GM13977 (cell line): ENCODE measurements at regions not wholly inside any gene's neighbourhood (a gene's known extent, or its start where the extent isn't known, plus 50 kb on each side); places are given as distances from the start of the nearest gene placed in this dataset.
"Not testable (repeated sequence)": the region's sequence is repeated elsewhere in the genome, so short reads cannot be mapped to it uniquely, and the experiment has no call there.

Experiments
- DNase-seq: peaks from one replicate; pipeline ENCODE4 v3.0.0; 2012; ENCODE audit warnings: low spot score
- CTCF ChIP-seq: IDR thresholded peaks from 2 replicates; pipeline ENCODE4 v1.5.1; 2012; ENCODE audit warnings: mild to moderate bottlenecking, control low read depth; ENCODE audit not compliant: insufficient read depth; ENCODE audit errors: extremely low read depth, missing control alignments
- in situ Hi-C: fragments of 300-500 bp; cut with MboI; formaldehyde crosslinking; loops from one replicate; pipeline ENCODE4 v1.12.0; 2022; ENCODE audit warnings: low sequenced_read_pairs, low pct_unique_long_range_greater_than_20kb, mixed read lengths, inconsistent platforms; ENCODE audit not compliant: unreplicated experiment

DNA sequence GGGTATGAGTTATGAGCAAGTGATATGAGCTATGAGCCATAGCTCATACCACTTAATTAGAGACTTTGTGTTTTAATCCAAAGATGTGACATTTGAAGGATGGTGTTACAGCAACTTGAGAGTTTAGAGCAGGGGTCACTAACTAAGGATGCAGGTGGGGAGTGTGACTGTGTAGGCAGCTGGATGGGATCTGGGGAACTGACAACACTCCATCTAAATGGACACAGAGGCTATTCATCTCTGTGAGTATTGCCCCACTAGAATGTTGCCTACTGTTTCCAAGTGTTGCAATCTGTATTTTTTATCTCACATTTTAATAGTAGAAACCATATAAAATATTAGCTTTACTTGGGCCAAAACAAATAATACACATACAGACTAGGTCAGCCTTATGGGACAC is 488.1 kb upstream of the DAB2 start:
- TF ChIP-seq CTCF, result no peak
- no peak for DNase-seq
- in situ Hi-C loops, result no loop called here

DNA sequence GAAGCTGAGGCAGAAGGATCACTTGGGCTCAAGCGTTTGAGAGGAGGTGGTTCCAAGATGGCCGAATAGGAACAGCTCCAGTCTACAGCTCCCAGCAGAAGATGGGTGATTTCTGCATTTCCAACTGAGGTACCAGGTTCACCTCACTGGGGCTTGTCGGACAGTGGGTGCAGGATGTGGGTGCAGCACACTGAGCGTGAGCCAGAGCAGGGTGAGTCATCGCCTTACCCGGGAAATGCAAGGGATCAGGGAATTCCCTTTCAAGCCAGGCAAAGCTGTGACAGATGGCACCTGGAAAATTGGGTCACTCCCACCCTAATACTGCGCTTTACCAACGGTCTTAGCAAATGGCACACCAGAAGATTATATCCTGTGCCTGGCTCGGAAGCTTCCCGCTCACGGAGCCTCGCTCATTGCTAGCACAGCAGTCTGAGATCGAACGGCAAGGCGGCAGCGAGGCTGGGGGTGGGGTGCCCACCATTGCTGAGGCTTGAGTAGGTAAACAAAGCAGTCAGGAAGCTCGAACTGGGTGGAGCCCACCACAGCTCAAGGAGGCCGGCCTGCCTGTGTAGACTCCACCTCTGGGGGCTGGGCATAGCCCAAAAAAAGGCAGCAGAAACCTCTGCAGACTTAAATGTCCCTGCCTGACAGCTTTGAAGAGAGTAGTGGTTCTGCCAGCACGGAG is 482.6 kb upstream of the DAB2 start:
- DNase-seq, in situ Hi-C loops: not testable (repeated sequence)

GRCh38 chr5:39906146-39906545 is 481.4 kb upstream of the DAB2 start:
- DNase-seq, result no peak
- TF ChIP-seq CTCF, result no peak
- in situ Hi-C loops, result no loop called here

DNA sequence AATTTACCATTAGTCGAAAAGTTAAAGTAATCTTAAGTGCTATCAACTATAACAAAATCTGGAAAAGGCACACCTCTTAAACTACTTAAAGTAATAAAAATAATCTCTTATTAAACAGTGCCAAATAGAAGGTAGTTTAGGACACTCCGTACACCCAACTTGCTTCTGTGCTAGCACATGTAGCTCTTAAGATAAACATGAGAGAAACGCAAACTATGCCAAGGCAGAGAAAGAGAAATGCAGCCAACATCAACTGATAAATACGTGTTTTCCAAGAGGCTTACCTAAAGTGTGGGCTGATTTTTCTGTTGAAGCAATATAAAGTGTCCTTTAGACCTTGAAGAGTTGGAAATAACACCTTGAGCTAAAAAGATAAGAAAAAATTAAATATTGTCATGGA is 480.6 kb upstream of the DAB2 start:
- TF ChIP-seq CTCF, result no peak
- DNase-seq, result no peak
- in situ Hi-C loops, result no loop called here

DNA sequence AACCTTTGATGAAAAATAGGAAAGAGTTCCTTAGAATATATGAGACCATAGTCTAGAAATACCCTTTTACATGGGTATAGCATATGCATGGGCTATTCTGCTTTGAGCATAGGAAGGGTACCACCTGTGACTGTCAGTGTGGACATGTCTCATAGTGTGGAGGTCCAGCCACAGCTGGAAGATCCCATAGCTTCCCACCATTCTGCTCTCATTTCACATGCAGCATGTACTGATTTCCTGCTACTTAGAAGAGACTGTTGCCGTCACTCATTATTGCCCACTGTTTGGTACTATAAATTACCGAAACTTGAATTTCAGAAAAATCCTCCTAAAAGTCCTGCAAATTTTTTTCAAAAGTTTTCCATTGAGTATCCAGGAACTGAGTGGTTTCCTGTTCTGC is 477.8 kb upstream of the DAB2 start:
- TF ChIP-seq CTCF, result no peak
- DNase-seq, result no peak
- in situ Hi-C loops, result no loop called here

DNA sequence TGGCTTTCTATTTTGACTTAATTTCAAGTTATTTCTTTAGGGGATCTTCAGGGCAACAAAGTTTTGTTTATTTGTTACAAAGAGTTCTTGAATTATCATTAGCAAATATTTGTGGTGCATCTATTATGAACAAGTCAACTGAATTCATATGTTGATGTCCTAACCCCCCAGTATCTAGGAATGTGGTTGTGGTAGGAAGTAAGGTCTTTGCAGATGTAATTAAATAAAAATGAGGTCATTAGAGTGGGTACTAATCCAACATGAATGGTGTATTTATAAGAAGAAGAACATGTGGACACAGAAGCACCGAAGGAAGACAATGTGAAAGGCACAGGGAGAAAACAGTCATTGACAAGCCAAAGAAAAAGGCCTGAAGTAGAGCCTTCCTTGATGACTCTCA is 474.0 kb upstream of the DAB2 start:
- TF ChIP-seq CTCF, result no peak
- in situ Hi-C loops, result no loop called here
- no peak for DNase-seq

- in situ Hi-C loops, result no loop called here
- no peak for TF ChIP-seq CTCF
These were observed 471.9 kb upstream of the DAB2 start for GRCh38 chr5:39896706-39897105.

More at GRCh38 chr5:39896706-39897105, 471.9 kb upstream of the DAB2 start:
- no peak for DNase-seq
